Fibroblast of skin of right biceps (primary cell): ENCODE measurements at regions not wholly inside any gene's neighbourhood (a gene's known extent, or its start where the extent isn't known, plus 50 kb on each side); places are given as distances from the start of the nearest gene placed in this dataset.
A peak's percentile ranks its signal among the peaks of the same experiment; 100 is the strongest.
"Not testable (repeated sequence)": the region's sequence is repeated elsewhere in the genome, so short reads cannot be mapped to it uniquely, and the experiment has no call there.

Source experiments
- DNase-seq: peaks from one replicate; pipeline ENCODE4 v3.0.0-alpha.2; 2013

- not testable (repeated sequence) for DNase-seq
Measured at GRCh38 chr18:7178568-7178967, 52.3 kb upstream of the LRRC30 start.

GRCh38 chr18:7177116-7177744 lies 53.7 kb upstream of the LRRC30 start:
- DNase-seq: peak; percentile 65

- DNase-seq: no peak
Measured at GRCh38 chr18:7174344-7175095, 56.4 kb upstream of the LRRC30 start.

GRCh38 chr18:7173216-7173615 lies 55.6 kb upstream of the LAMA1 start:
- DNase-seq: no peak

GRCh38 chr18:7172611-7173010 lies 55.0 kb upstream of the LAMA1 start:
- peak; percentile 15 for DNase-seq

GRCh38 chr18:7170292-7170691 lies 52.7 kb upstream of the LAMA1 start:
- no peak for DNase-seq

GRCh38 chr18:7169601-7170000 lies 52.0 kb upstream of the LAMA1 start:
- no peak for DNase-seq

- DNase-seq: no peak
Measured at GRCh38 chr18:7168408-7168807, 50.8 kb upstream of the LAMA1 start.
